ENCODE measurements at regions not wholly inside any gene's neighbourhood (a gene's known extent, or its start where the extent isn't known, plus 50 kb on each side); places are given as distances from the start of the nearest gene placed in this dataset.

GRCh38 chr21:31489014-31489413, 145.0 kb upstream of the TIAM1 start:
- TF ChIP-seq, protein P1, sequence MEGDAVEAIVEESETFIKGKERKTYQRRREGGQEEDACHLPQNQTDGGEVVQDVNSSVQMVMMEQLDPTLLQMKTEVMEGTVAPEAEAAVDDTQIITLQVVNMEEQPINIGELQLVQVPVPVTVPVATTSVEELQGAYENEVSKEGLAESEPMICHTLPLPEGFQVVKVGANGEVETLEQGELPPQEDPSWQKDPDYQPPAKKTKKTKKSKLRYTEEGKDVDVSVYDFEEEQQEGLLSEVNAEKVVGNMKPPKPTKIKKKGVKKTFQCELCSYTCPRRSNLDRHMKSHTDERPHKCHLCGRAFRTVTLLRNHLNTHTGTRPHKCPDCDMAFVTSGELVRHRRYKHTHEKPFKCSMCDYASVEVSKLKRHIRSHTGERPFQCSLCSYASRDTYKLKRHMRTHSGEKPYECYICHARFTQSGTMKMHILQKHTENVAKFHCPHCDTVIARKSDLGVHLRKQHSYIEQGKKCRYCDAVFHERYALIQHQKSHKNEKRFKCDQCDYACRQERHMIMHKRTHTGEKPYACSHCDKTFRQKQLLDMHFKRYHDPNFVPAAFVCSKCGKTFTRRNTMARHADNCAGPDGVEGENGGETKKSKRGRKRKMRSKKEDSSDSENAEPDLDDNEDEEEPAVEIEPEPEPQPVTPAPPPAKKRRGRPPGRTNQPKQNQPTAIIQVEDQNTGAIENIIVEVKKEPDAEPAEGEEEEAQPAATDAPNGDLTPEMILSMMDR (IDR thresholded peaks at IDR 0.05; ENCODE audit: low read depth, low read length), result no peak
- Histone ChIP-seq H3K9me3 (no peaks in the 10 kb centered on the region), H3K36me3 (no peaks in the 10 kb centered on the region), H3K4me1 (no peaks in the 10 kb centered on the region), H3K27me3 (no peaks in the 10 kb centered on the region), H3K4me3 (ENCODE audit: low read depth, low read length) (no peak overlapping the region)
- DNase-seq, result no peak

DNA sequence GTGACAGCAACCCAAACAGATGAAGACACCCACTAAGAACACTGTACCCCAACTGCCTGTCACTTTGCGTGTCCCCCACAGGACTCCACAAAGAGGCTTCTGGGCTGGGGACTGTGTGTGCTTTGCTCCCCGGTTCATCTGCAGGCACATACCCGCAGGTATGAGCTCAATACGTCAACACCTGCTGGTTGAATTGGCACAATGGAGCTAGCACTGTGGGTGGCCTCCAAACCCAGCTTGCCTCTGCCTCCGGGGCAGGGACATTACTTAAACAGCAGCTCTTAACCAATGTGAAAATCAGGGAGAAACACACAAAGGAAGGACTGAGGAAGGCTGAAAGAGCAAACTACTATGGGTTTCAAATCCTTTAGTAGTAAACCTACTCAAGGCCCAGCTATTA, 140.2 kb upstream of the TIAM1 start:
- Histone ChIP-seq H3K4me1 (no peaks in the 10 kb centered on the region), H3K9me3 (no peaks in the 10 kb centered on the region), H3K27me3 (no peaks in the 10 kb centered on the region), H3K36me3 (no peaks in the 10 kb centered on the region), H3K4me3 (ENCODE audit: low read depth, low read length) (no peak overlapping the region)
- DNase-seq, result no peak
- TF ChIP-seq, protein P1 (IDR thresholded peaks at IDR 0.05; ENCODE audit: low read depth, low read length), result no peak

- Histone ChIP-seq H3K36me3 (no peaks in the 10 kb centered on the region), H3K9me3 (no peaks in the 10 kb centered on the region), H3K4me1 (no peaks in the 10 kb centered on the region), H3K4me3 (ENCODE audit: low read depth, low read length) (no peak overlapping the region), H3K27me3 (no peaks in the 10 kb centered on the region)
- TF ChIP-seq, protein P1 (IDR thresholded peaks at IDR 0.05; ENCODE audit: low read depth, low read length), result no peak
- no peak for DNase-seq
Observed at GRCh38 chr21:31483146-31483545, 139.1 kb upstream of the TIAM1 start.

DNA sequence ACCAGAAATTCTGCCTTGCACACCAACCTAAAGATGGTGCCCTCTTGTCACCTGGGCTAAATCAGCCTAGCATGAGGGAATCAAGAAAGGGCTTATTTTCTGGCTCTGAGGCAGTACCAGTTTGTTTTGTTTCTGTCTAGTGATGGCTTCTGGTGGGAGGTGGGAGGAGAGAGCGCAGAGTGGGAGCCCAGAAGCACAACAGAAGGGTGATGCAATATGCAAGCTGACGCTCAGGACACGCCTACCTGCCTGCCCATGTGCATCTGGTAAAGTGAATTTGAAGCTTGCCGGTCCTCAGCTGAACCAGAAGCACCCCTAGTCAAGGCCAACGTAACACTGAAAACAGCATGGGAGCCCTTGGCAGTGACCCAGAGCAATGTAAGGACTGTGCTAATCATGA, 138.4 kb upstream of the TIAM1 start:
- peak; percentile 30 for DNase-seq
- Histone ChIP-seq H3K36me3 (no peaks in the 10 kb centered on the region), H3K9me3 (no peaks in the 10 kb centered on the region), H3K27me3 (no peaks in the 10 kb centered on the region), H3K4me1 (no peaks in the 10 kb centered on the region), H3K4me3 (ENCODE audit: low read depth, low read length) (no peak overlapping the region)
- TF ChIP-seq, protein P1 (IDR thresholded peaks at IDR 0.05; ENCODE audit: low read depth, low read length), result no peak

DNA sequence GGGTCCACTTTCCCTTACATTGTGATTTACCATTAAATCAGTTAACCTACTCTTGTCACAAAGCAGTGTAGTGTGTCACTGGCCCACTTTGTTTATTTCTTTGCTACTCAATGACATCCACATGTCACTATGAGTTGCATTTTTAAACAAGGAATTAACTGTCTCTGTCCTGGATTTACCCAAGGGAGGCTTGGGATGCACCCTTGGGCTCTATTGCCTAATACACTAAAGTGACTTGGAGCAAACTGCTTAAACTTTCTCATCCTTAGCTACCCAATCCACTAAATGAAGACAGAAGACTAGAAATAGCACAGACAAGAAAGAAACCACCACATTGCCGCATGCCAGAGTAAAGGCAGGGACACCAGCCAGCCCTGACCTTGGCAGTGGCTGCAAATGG, 136.2 kb upstream of the TIAM1 start:
- Histone ChIP-seq H3K9me3 (no peaks in the 10 kb centered on the region), H3K36me3 (no peaks in the 10 kb centered on the region), H3K4me1 (no peaks in the 10 kb centered on the region), H3K4me3 (ENCODE audit: low read depth, low read length) (no peak overlapping the region), H3K27me3 (no peaks in the 10 kb centered on the region)
- DNase-seq, result no peak
- TF ChIP-seq, protein P1 (IDR thresholded peaks at IDR 0.05; ENCODE audit: low read depth, low read length), result no peak

GRCh38 chr21:31479714-31480113, 135.7 kb upstream of the TIAM1 start:
- Histone ChIP-seq H3K4me3 (ENCODE audit: low read depth, low read length) (no peak overlapping the region), H3K27me3 (no peaks in the 10 kb centered on the region), H3K36me3 (no peaks in the 10 kb centered on the region), H3K9me3 (no peaks in the 10 kb centered on the region), H3K4me1 (no peaks in the 10 kb centered on the region)
- TF ChIP-seq, protein P1 (IDR thresholded peaks at IDR 0.05; ENCODE audit: low read depth, low read length), result no peak
- DNase-seq, result no peak
